OCI-LY3 (cell line): ENCODE measurements at regions not wholly inside any gene's neighbourhood (a gene's known extent, or its start where the extent isn't known, plus 50 kb on each side); places are given as distances from the start of the nearest gene placed in this dataset.

Experiments
- CTCF ChIP-seq: fragments of 200-600, 300-600 bp; sonication (generic); IDR thresholded peaks from 2 replicates; pipeline ENCODE4 v1.5.1; 2014; ENCODE audit warnings: antibody characterized with exemption, low read length, low read depth
- EZH2phosphoT487 ChIP-seq: fragments of 200-600 bp; shearing (Covaris generic); IDR thresholded peaks from 2 replicates; pipeline ENCODE4 v1.6.1; 2018; ENCODE audit warnings: antibody characterized with exemption, mixed run types, low read depth

GRCh38 chr14:98154254-98154653 lies 1117.7 kb downstream of the BCL11B start:
- TF ChIP-seq CTCF (no peak), EZH2phosphoT487 (no peak)
